ENCODE measurements at regions not wholly inside any gene's neighbourhood (a gene's known extent, or its start where the extent isn't known, plus 50 kb on each side); places are given as distances from the start of the nearest gene placed in this dataset.

- H3K9ac ChIP-seq (ENCODE audit: insufficient read depth, low read length) = no peak overlapping the region
- no peak overlapping the region for H3K27ac ChIP-seq (ENCODE audit: insufficient read depth, low read length)
- no peaks in the 10 kb centered on the region for H4K20me1 ChIP-seq (ENCODE audit: control insufficient read depth, extremely low read depth, insufficient read depth, low read length)
- DNase-seq (ENCODE audit: low read depth in 2 of 2) = peak in 1 of 2 donors; percentile 33
- no peaks in the 10 kb centered on the region for H3K4me1 ChIP-seq (ENCODE audit: control insufficient read depth, extremely low read depth, insufficient read depth, low read length)
- H3K79me2 ChIP-seq (ENCODE audit: control insufficient read depth, insufficient read depth, low read length) = no peaks in the 10 kb centered on the region
- no peak overlapping the region for H3K4me2 ChIP-seq (ENCODE audit: extremely low read depth, insufficient read depth, low read length)
- H2AFZ ChIP-seq (ENCODE audit: low read length) = no peak overlapping the region
- no peaks in the 10 kb centered on the region for H3K9me3 ChIP-seq (ENCODE audit: control insufficient read depth, insufficient read depth, low read depth, low read length)
- TF ChIP-seq, protein P1, sequence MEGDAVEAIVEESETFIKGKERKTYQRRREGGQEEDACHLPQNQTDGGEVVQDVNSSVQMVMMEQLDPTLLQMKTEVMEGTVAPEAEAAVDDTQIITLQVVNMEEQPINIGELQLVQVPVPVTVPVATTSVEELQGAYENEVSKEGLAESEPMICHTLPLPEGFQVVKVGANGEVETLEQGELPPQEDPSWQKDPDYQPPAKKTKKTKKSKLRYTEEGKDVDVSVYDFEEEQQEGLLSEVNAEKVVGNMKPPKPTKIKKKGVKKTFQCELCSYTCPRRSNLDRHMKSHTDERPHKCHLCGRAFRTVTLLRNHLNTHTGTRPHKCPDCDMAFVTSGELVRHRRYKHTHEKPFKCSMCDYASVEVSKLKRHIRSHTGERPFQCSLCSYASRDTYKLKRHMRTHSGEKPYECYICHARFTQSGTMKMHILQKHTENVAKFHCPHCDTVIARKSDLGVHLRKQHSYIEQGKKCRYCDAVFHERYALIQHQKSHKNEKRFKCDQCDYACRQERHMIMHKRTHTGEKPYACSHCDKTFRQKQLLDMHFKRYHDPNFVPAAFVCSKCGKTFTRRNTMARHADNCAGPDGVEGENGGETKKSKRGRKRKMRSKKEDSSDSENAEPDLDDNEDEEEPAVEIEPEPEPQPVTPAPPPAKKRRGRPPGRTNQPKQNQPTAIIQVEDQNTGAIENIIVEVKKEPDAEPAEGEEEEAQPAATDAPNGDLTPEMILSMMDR (conservative IDR thresholded peaks at IDR 0.05 in 1 of 2, IDR thresholded peaks at IDR 0.05 in 1 of 2; ENCODE audit: low read depth in 1 of 2, low read length in 2 of 2) = no peak
- no peak for TF ChIP-seq EZH2 (IDR thresholded peaks at IDR 0.05; ENCODE audit: low read length, missing control alignments)
- no peak overlapping the region for H3K4me3 ChIP-seq (replicated peaks in 1 of 4; ENCODE audit: control extremely low read depth in 1 of 4, insufficient read depth in 1 of 4, low read depth in 3 of 4, low read length in 4 of 4)
- no peaks in the 10 kb centered on the region for H3K36me3 ChIP-seq (ENCODE audit: control insufficient read depth, insufficient read depth, low read length)
- no peaks in the 10 kb centered on the region for H3K27me3 ChIP-seq (ENCODE audit: control insufficient read depth, insufficient read depth, low read length)
These were observed 584.8 kb downstream of the ETNK1 start for GRCh38 chr12:23209793-23210192.

DNA sequence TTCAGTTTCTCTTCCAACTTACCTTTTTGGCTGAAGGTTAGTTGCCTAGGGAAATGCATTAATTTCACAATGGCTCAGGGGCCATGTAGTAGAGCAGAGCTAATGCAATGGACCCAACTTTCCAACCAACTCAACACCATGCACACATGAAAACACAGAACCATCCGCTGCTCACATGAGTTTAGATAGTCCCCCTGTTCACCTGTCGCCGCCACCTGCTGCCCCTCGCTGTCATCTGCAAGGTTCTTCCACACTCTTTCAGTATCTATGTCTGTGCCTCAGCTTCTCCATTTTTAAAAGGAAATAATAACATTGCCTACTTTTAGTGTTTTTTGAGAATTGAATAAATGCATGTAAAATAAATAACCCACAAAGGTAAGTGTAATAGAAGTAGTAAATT lies 585.6 kb downstream of the ETNK1 start:
- DNase-seq (ENCODE audit: low read depth in 2 of 2) = no peak
- TF ChIP-seq EZH2 (IDR thresholded peaks at IDR 0.05; ENCODE audit: low read length, missing control alignments) = no peak
- TF ChIP-seq, protein P1 (conservative IDR thresholded peaks at IDR 0.05 in 1 of 2, IDR thresholded peaks at IDR 0.05 in 1 of 2; ENCODE audit: low read depth in 1 of 2, low read length in 2 of 2) = no peak
- no peaks in the 10 kb centered on the region for H3K9me3 ChIP-seq (ENCODE audit: control insufficient read depth, insufficient read depth, low read depth, low read length)

GRCh38 chr12:23211384-23212320 lies 586.7 kb downstream of the ETNK1 start:
- TF ChIP-seq, protein P1 (conservative IDR thresholded peaks at IDR 0.05 in 1 of 2, IDR thresholded peaks at IDR 0.05 in 1 of 2; ENCODE audit: low read depth in 1 of 2, low read length in 2 of 2) = no peak
- no peak for TF ChIP-seq EZH2 (IDR thresholded peaks at IDR 0.05; ENCODE audit: low read length, missing control alignments)
- Histone ChIP-seq H4K20me1 (ENCODE audit: control insufficient read depth, extremely low read depth, insufficient read depth, low read length) (no peaks in the 10 kb centered on the region), H3K9ac (ENCODE audit: insufficient read depth, low read length) (no peak overlapping the region), H2AFZ (ENCODE audit: low read length) (no peak overlapping the region), H3K27me3 (ENCODE audit: control insufficient read depth, insufficient read depth, low read length) (no peaks in the 10 kb centered on the region), H3K36me3 (ENCODE audit: control insufficient read depth, insufficient read depth, low read length) (no peaks in the 10 kb centered on the region), H3K9me3 (ENCODE audit: control insufficient read depth, insufficient read depth, low read depth, low read length) (no peaks in the 10 kb centered on the region), H3K79me2 (ENCODE audit: control insufficient read depth, insufficient read depth, low read length) (no peaks in the 10 kb centered on the region), H3K4me3 (replicated peaks in 1 of 4; ENCODE audit: control extremely low read depth in 1 of 4, insufficient read depth in 1 of 4, low read depth in 3 of 4, low read length in 4 of 4) (no peak overlapping the region), H3K4me2 (ENCODE audit: extremely low read depth, insufficient read depth, low read length) (no peak overlapping the region), H3K4me1 (ENCODE audit: control insufficient read depth, extremely low read depth, insufficient read depth, low read length) (no peaks in the 10 kb centered on the region), H3K27ac (ENCODE audit: insufficient read depth, low read length) (no peak overlapping the region)
- no peak for DNase-seq (ENCODE audit: low read depth in 2 of 2)

More for the DNA sequence above, 585.6 kb downstream of the ETNK1 start:
- Histone ChIP-seq H3K4me3 (replicated peaks in 1 of 4; ENCODE audit: control extremely low read depth in 1 of 4, insufficient read depth in 1 of 4, low read depth in 3 of 4, low read length in 4 of 4) (no peak overlapping the region), H3K9ac (ENCODE audit: insufficient read depth, low read length) (no peak overlapping the region), H3K79me2 (ENCODE audit: control insufficient read depth, insufficient read depth, low read length) (no peaks in the 10 kb centered on the region), H3K4me2 (ENCODE audit: extremely low read depth, insufficient read depth, low read length) (no peak overlapping the region), H4K20me1 (ENCODE audit: control insufficient read depth, extremely low read depth, insufficient read depth, low read length) (no peaks in the 10 kb centered on the region), H3K4me1 (ENCODE audit: control insufficient read depth, extremely low read depth, insufficient read depth, low read length) (no peaks in the 10 kb centered on the region), H3K36me3 (ENCODE audit: control insufficient read depth, insufficient read depth, low read length) (no peaks in the 10 kb centered on the region), H3K27ac (ENCODE audit: insufficient read depth, low read length) (no peak overlapping the region), H2AFZ (ENCODE audit: low read length) (no peak overlapping the region), H3K27me3 (ENCODE audit: control insufficient read depth, insufficient read depth, low read length) (no peaks in the 10 kb centered on the region)
